WTC11 (cell line): ENCODE measurements at regions not wholly inside any gene's neighbourhood (a gene's known extent, or its start where the extent isn't known, plus 50 kb on each side); places are given as distances from the start of the nearest gene placed in this dataset.

ENCODE experiments used
- ATAC-seq: fragments of 200-7000 bp; cut with Tn5 transposase; 2 replicates; pipeline ENCODE4 v1.10.0; 2021; ENCODE audit warnings: mild to moderate bottlenecking, moderate library complexity
- CTCF ChIA-PET: fragments of 300-600 bp; sonication (Branson Sonifier 250); formaldehyde crosslinking; loops from one replicate; lab custom pipeline; 2021; ENCODE audit warnings: antibody characterized with exemption; lab: Charles Lee
- POLR2A ChIA-PET: fragments of 350-600 bp; sonication (Branson Sonifier 250); formaldehyde crosslinking; loops from one replicate; lab custom pipeline; 2021; ENCODE audit warnings: antibody characterized with exemption; lab: Charles Lee
- DNase-seq: peaks from one replicate; pipeline ENCODE4 v3.0.0; 2021; ENCODE audit warnings: low spot score
- H3K27ac Mint-ChIP-seq: 2 replicates; pipeline ENCODE4 v1.8.0; 2021; ENCODE audit warnings: mixed read lengths
- H3K27me3 Mint-ChIP-seq: 2 replicates; pipeline ENCODE4 v1.8.0; 2021; ENCODE audit warnings: low read depth, mild to moderate bottlenecking, moderate library complexity, mixed read lengths
- H3K36me3 Mint-ChIP-seq: 2 replicates; pipeline ENCODE4 v1.8.0; 2021; ENCODE audit warnings: mixed read lengths
- H3K4me1 Mint-ChIP-seq: 2 replicates; pipeline ENCODE4 v1.8.0; 2022; ENCODE audit warnings: mixed read lengths
- H3K4me3 Mint-ChIP-seq: 2 replicates; pipeline ENCODE4 v1.8.0; 2021; ENCODE audit warnings: mild to moderate bottlenecking, moderate library complexity, mixed read lengths
- H3K9me3 Mint-ChIP-seq: 2 replicates; pipeline ENCODE4 v1.8.0; 2021; ENCODE audit warnings: mixed read lengths
- CBFB ChIP-seq: sonication (generic); formaldehyde crosslinking; IDR thresholded peaks from 2 replicates; pipeline ENCODE4 v1.8.1; 2022; ENCODE audit warnings: mild to moderate bottlenecking, low read depth, missing genetic modification reagents
- ELF4 ChIP-seq: sonication (generic); formaldehyde crosslinking; IDR thresholded peaks from 2 replicates; pipeline ENCODE4 v1.8.1; 2022; ENCODE audit warnings: low read depth, mild to moderate bottlenecking, moderate library complexity, missing genetic modification reagents
- FOXJ3 ChIP-seq: sonication (generic); formaldehyde crosslinking; IDR thresholded peaks from 2 replicates; pipeline ENCODE4 v1.9.0; 2021; ENCODE audit warnings: missing genetic modification reagents, mild to moderate bottlenecking, borderline replicate concordance
- FOXK1 ChIP-seq: sonication (generic); formaldehyde crosslinking; IDR thresholded peaks from 2 replicates; pipeline ENCODE4 v1.8.0; 2022; ENCODE audit warnings: mild to moderate bottlenecking, moderate library complexity, missing genetic modification reagents
- MXD4 ChIP-seq: fragments of 250-450 bp; sonication (Bioruptor Pico); IDR thresholded peaks from 2 replicates; pipeline ENCODE4 v1.8.0; 2021; ENCODE audit warnings: mild to moderate bottlenecking, moderate library complexity, borderline replicate concordance
- MYBL2 ChIP-seq: sonication (generic); formaldehyde crosslinking; IDR thresholded peaks from 2 replicates; pipeline ENCODE4 v1.8.1; 2023; ENCODE audit warnings: mild to moderate bottlenecking, moderate library complexity, missing genetic modification reagents
- ZBTB43 ChIP-seq: sonication (generic); formaldehyde crosslinking; IDR thresholded peaks from 2 replicates; pipeline ENCODE4 v1.8.1; 2023; ENCODE audit warnings: mild to moderate bottlenecking, missing genetic modification reagents
- ZMAT4 ChIP-seq: fragments of 250-450 bp; sonication (Bioruptor Pico); IDR thresholded peaks from 2 replicates; pipeline ENCODE4 v1.9.0; 2021; ENCODE audit warnings: mild to moderate bottlenecking
- ZNF532 ChIP-seq: fragments of 250-450 bp; sonication (Bioruptor Pico); IDR thresholded peaks from 2 replicates; pipeline ENCODE4 v1.9.0; 2021; ENCODE audit warnings: mild to moderate bottlenecking, borderline replicate concordance
- TF ChIP-seq, protein P1 (sequence below): sonication (generic); formaldehyde crosslinking; IDR thresholded peaks from 2 replicates; pipeline ENCODE4 v1.8.0; 2022; ENCODE audit warnings: missing genetic modification reagents
- TF ChIP-seq, protein P2 (sequence below): sonication (generic); formaldehyde crosslinking; conservative IDR thresholded peaks from 2 replicates; pipeline ENCODE4 v1.8.1; 2023; ENCODE audit warnings: mild to moderate bottlenecking, low read depth, missing genetic modification reagents, moderate library complexity
- TF ChIP-seq, protein P3 (sequence below): fragments of 250-450 bp; sonication (Bioruptor Pico); IDR thresholded peaks from 2 replicates; pipeline ENCODE4 v1.9.0; 2021; ENCODE audit warnings: moderate library complexity, mild to moderate bottlenecking, inconsistent platforms, borderline replicate concordance
- TF ChIP-seq, protein P4 (sequence below): sonication (generic); formaldehyde crosslinking; IDR thresholded peaks from 2 replicates; pipeline ENCODE4 v1.8.1; 2022; ENCODE audit warnings: mild to moderate bottlenecking, missing genetic modification reagents, moderate library complexity, borderline replicate concordance
- TF ChIP-seq, protein P5 (sequence below): sonication (generic); formaldehyde crosslinking; IDR thresholded peaks from 2 replicates; pipeline ENCODE4 v1.8.0; 2022; ENCODE audit warnings: mild to moderate bottlenecking, missing genetic modification reagents

- TF ChIP-seq ELF4 (CRISPR knock-in tag) (no peak), CBFB (CRISPR knock-in tag) (no peak)
- TF ChIP-seq, protein P1, sequence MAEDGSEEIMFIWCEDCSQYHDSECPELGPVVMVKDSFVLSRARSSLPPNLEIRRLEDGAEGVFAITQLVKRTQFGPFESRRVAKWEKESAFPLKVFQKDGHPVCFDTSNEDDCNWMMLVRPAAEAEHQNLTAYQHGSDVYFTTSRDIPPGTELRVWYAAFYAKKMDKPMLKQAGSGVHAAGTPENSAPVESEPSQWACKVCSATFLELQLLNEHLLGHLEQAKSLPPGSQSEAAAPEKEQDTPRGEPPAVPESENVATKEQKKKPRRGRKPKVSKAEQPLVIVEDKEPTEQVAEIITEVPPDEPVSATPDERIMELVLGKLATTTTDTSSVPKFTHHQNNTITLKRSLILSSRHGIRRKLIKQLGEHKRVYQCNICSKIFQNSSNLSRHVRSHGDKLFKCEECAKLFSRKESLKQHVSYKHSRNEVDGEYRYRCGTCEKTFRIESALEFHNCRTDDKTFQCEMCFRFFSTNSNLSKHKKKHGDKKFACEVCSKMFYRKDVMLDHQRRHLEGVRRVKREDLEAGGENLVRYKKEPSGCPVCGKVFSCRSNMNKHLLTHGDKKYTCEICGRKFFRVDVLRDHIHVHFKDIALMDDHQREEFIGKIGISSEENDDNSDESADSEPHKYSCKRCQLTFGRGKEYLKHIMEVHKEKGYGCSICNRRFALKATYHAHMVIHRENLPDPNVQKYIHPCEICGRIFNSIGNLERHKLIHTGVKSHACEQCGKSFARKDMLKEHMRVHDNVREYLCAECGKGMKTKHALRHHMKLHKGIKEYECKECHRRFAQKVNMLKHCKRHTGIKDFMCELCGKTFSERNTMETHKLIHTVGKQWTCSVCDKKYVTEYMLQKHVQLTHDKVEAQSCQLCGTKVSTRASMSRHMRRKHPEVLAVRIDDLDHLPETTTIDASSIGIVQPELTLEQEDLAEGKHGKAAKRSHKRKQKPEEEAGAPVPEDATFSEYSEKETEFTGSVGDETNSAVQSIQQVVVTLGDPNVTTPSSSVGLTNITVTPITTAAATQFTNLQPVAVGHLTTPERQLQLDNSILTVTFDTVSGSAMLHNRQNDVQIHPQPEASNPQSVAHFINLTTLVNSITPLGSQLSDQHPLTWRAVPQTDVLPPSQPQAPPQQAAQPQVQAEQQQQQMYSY, result no peak
- TF ChIP-seq, protein P2, sequence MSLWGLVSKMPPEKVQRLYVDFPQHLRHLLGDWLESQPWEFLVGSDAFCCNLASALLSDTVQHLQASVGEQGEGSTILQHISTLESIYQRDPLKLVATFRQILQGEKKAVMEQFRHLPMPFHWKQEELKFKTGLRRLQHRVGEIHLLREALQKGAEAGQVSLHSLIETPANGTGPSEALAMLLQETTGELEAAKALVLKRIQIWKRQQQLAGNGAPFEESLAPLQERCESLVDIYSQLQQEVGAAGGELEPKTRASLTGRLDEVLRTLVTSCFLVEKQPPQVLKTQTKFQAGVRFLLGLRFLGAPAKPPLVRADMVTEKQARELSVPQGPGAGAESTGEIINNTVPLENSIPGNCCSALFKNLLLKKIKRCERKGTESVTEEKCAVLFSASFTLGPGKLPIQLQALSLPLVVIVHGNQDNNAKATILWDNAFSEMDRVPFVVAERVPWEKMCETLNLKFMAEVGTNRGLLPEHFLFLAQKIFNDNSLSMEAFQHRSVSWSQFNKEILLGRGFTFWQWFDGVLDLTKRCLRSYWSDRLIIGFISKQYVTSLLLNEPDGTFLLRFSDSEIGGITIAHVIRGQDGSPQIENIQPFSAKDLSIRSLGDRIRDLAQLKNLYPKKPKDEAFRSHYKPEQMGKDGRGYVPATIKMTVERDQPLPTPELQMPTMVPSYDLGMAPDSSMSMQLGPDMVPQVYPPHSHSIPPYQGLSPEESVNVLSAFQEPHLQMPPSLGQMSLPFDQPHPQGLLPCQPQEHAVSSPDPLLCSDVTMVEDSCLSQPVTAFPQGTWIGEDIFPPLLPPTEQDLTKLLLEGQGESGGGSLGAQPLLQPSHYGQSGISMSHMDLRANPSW (CRISPR knock-in tag), result no peak
These were observed 353.7 kb downstream of the RSL24D1 start (continued) for GRCh38 chr15:54843006-54843405.

- peaks cover 18% of the 10 kb centered on the region for H3K4me1 Mint-ChIP-seq
- no peak for ATAC-seq
- ChIA-PET CTCF (interaction anchor here (0.7 to 1.7 kb wide), 4 partner anchors 8 to 271 kb away, joined by 3 to 13 read pairs (median 4); no protein-coding TSS in a partner anchor), POLR2A (no interaction called here)
- H3K9me3 Mint-ChIP-seq, result no peaks in the 10 kb centered on the region
- no peak overlapping the region for H3K4me3 Mint-ChIP-seq
- H3K27me3 Mint-ChIP-seq, result no peaks in the 10 kb centered on the region
- no peak for DNase-seq
- H3K36me3 Mint-ChIP-seq, result no peaks in the 10 kb centered on the region
- peak overlapping the region; percentile 19; the same call in 1 of the 2 replicates for H3K27ac Mint-ChIP-seq
- TF ChIP-seq, protein P3, sequence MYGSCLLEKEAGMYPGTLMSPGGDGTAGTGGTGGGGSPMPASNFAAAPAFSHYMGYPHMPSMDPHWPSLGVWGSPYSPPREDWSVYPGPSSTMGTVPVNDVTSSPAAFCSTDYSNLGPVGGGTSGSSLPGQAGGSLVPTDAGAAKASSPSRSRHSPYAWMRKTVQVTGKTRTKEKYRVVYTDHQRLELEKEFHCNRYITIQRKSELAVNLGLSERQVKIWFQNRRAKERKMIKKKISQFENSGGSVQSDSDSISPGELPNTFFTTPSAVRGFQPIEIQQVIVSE (CRISPR knock-in tag), result no peak
- no peak for TF ChIP-seq MXD4 (CRISPR knock-in tag)
- TF ChIP-seq FOXJ3, result no peak
- no peak for TF ChIP-seq ZNF532 (CRISPR knock-in tag)
- TF ChIP-seq, protein P1, result no peak
- no peak for TF ChIP-seq ZBTB43
- TF ChIP-seq, protein P4, sequence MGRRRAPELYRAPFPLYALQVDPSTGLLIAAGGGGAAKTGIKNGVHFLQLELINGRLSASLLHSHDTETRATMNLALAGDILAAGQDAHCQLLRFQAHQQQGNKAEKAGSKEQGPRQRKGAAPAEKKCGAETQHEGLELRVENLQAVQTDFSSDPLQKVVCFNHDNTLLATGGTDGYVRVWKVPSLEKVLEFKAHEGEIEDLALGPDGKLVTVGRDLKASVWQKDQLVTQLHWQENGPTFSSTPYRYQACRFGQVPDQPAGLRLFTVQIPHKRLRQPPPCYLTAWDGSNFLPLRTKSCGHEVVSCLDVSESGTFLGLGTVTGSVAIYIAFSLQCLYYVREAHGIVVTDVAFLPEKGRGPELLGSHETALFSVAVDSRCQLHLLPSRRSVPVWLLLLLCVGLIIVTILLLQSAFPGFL, result no peak
- TF ChIP-seq, protein P5, sequence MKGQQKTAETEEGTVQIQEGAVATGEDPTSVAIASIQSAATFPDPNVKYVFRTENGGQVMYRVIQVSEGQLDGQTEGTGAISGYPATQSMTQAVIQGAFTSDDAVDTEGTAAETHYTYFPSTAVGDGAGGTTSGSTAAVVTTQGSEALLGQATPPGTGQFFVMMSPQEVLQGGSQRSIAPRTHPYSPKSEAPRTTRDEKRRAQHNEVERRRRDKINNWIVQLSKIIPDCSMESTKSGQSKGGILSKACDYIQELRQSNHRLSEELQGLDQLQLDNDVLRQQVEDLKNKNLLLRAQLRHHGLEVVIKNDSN, result no peak
- no peak for TF ChIP-seq FOXK1
- no peak for TF ChIP-seq ZMAT4 (CRISPR knock-in tag)
- no peak for TF ChIP-seq MYBL2 (CRISPR knock-in tag)
These were observed 354.9 kb downstream of the RSL24D1 start for GRCh38 chr15:54841701-54842305.
